ENCODE measurements at regions not wholly inside any gene's neighbourhood (a gene's known extent, or its start where the extent isn't known, plus 50 kb on each side); places are given as distances from the start of the nearest gene placed in this dataset.
"Not testable (repeated sequence)": the region's sequence is repeated elsewhere in the genome, so short reads cannot be mapped to it uniquely, and the experiment has no call there.

GRCh38 chr9:88852794-88853193 lies 138.5 kb upstream of the S1PR3 start:
- no peak for DNase-seq (ENCODE audit: low read depth in 3 of 3)

GRCh38 chr9:88870627-88871026 lies 120.6 kb upstream of the S1PR3 start:
- no peak for DNase-seq (ENCODE audit: low read depth in 3 of 3)

- no peak for DNase-seq (ENCODE audit: low read depth in 3 of 3)
Observed at GRCh38 chr9:88871669-88872068, 119.6 kb upstream of the S1PR3 start.

GRCh38 chr9:88872192-88872946 lies 118.9 kb upstream of the S1PR3 start:
- DNase-seq (ENCODE audit: low read depth in 3 of 3): no peak

GRCh38 chr9:88873635-88874034 lies 117.6 kb upstream of the S1PR3 start:
- DNase-seq (ENCODE audit: low read depth in 3 of 3): no peak

GRCh38 chr9:88874391-88874790 lies 116.9 kb upstream of the S1PR3 start:
- no peak for DNase-seq (ENCODE audit: low read depth in 3 of 3)

GRCh38 chr9:88875400-88876120 lies 115.7 kb upstream of the S1PR3 start:
- no peak for DNase-seq (ENCODE audit: low read depth in 3 of 3)

- no peak for DNase-seq (ENCODE audit: low read depth in 3 of 3)
Observed at GRCh38 chr9:88880199-88880598, 111.1 kb upstream of the S1PR3 start.

- not testable (repeated sequence) for DNase-seq (ENCODE audit: low read depth in 3 of 3)
Observed at GRCh38 chr9:88884291-88884690, 107.0 kb upstream of the S1PR3 start.

- not testable (repeated sequence) for DNase-seq (ENCODE audit: low read depth in 3 of 3)
Observed at GRCh38 chr9:88886762-88887161, 104.5 kb upstream of the S1PR3 start.

- DNase-seq (ENCODE audit: low read depth in 3 of 3): no peak
Observed at GRCh38 chr9:88889386-88889785, 101.9 kb upstream of the S1PR3 start.

- DNase-seq (ENCODE audit: low read depth in 3 of 3): no peak
Observed at GRCh38 chr9:88890546-88890945, 100.7 kb upstream of the S1PR3 start.

- no peak for DNase-seq (ENCODE audit: low read depth in 3 of 3)
Observed at GRCh38 chr9:88891040-88891439, 100.2 kb upstream of the S1PR3 start.

GRCh38 chr9:88892724-88893123 lies 98.5 kb upstream of the S1PR3 start:
- no peak for DNase-seq (ENCODE audit: low read depth in 3 of 3)

GRCh38 chr9:88897081-88897480 lies 94.2 kb upstream of the S1PR3 start:
- DNase-seq (ENCODE audit: low read depth in 3 of 3): no peak

GRCh38 chr9:88898039-88898720 lies 93.1 kb upstream of the S1PR3 start:
- no peak for DNase-seq (ENCODE audit: low read depth in 3 of 3)

- no peak for DNase-seq (ENCODE audit: low read depth in 3 of 3)
Observed at GRCh38 chr9:88905506-88905905, 85.8 kb upstream of the S1PR3 start.

- no peak for DNase-seq (ENCODE audit: low read depth in 3 of 3)
Observed at GRCh38 chr9:88915916-88916315, 75.4 kb upstream of the S1PR3 start.

- DNase-seq (ENCODE audit: low read depth in 3 of 3): no peak
Observed at GRCh38 chr9:88916894-88917293, 74.4 kb upstream of the S1PR3 start.

- DNase-seq (ENCODE audit: low read depth in 3 of 3): no peak
Observed at GRCh38 chr9:88917375-88917774, 73.9 kb upstream of the S1PR3 start.

GRCh38 chr9:88918537-88918936 lies 72.7 kb upstream of the S1PR3 start:
- not testable (repeated sequence) for DNase-seq (ENCODE audit: low read depth in 3 of 3)

GRCh38 chr9:88920645-88921044 lies 70.6 kb upstream of the S1PR3 start:
- no peak for DNase-seq (ENCODE audit: low read depth in 3 of 3)

- peak; percentile 7 to 56 (median 7) for DNase-seq (ENCODE audit: low read depth in 3 of 3)
Observed at GRCh38 chr9:88922091-88922490, 69.2 kb upstream of the S1PR3 start.

All from stimulated activated CD4-positive, alpha-beta T cell treated with anti-CD3 and anti-CD28 coated beads, TNF-alpha, amount 100 ng/mL, for 24 hours (primary cell).